Central memory CD8-positive, alpha-beta T cell (primary cell): ENCODE measurements at regions not wholly inside any gene's neighbourhood (a gene's known extent, or its start where the extent isn't known, plus 50 kb on each side); places are given as distances from the start of the nearest gene placed in this dataset.

ENCODE experiments used
- ATAC-seq: fragments of 150-1000 bp; cut with Tn5 transposase; replicated peaks from 2 replicates; pipeline ENCODE4 v1.10.0; 2022; ENCODE audit warnings: mild to moderate bottlenecking, moderate FRiP score, moderate number of reproducible peaks; ENCODE audit not compliant: poor library complexity, severe bottlenecking; ENCODE audit errors: extremely low read depth
- DNase-seq, 2 donors: peaks; one replicate each; pipeline ENCODE4 v3.0.0; 2021; ENCODE audit warnings: low spot score in 2 of 2
- H3K27ac Mint-ChIP-seq: one replicate; pipeline ENCODE4 v1.8.0; 2022; ENCODE audit warnings: low read depth, mild to moderate bottlenecking, moderate library complexity, mixed read lengths
- H3K27me3 Mint-ChIP-seq: one replicate; pipeline ENCODE4 v1.8.0; 2022; ENCODE audit warnings: mixed read lengths
- H3K36me3 Mint-ChIP-seq: one replicate; pipeline ENCODE4 v1.8.0; 2022; ENCODE audit warnings: mild to moderate bottlenecking, moderate library complexity, mixed read lengths; ENCODE audit not compliant: insufficient read depth
- H3K4me1 Mint-ChIP-seq: one replicate; pipeline ENCODE4 v1.8.0; 2022; ENCODE audit warnings: mixed read lengths
- H3K4me3 Mint-ChIP-seq: one replicate; pipeline ENCODE4 v1.8.0; 2022; ENCODE audit warnings: mild to moderate bottlenecking, moderate library complexity, mixed read lengths
- H3K9me3 Mint-ChIP-seq: one replicate; pipeline ENCODE4 v1.8.0; 2022; ENCODE audit warnings: mixed read lengths

DNA sequence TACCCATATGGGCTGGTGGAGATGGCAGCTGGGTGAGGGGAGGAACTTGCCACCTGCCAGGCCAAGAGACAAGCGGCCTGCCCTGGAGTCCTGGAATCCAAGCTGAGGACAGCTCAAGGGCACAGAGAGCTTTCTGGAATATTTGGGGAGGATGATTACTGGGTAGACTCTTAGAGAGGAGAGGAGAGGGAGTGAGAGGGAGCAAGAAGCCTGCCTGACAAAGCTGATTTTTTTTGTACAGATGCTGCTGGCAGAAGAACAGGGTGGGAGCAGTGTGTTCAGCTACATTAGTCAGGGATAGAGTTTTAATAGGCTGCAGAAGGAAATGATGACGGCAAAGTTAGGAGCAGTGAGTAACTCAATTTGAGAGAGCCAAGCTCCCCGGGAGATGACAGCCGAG, 299.3 kb downstream of the NXPE2 start:
- Mint-ChIP-seq H3K4me3 (no peak overlapping the region), H3K27ac (no peak overlapping the region), H3K27me3 (no peaks in the 10 kb centered on the region), H3K9me3 (no peaks in the 10 kb centered on the region), H3K4me1 (no peaks in the 10 kb centered on the region), H3K36me3 (no peaks in the 10 kb centered on the region)
- DNase-seq (no peak), ATAC-seq (no peak)

GRCh38 chr11:114982141-114982540, 303.8 kb downstream of the NXPE2 start:
- Mint-ChIP-seq H3K4me1 (no peaks in the 10 kb centered on the region), H3K27me3 (no peaks in the 10 kb centered on the region), H3K9me3 (no peaks in the 10 kb centered on the region), H3K27ac (no peak overlapping the region), H3K36me3 (no peaks in the 10 kb centered on the region), H3K4me3 (no peak overlapping the region)
- DNase-seq, result no peak
- ATAC-seq, result no peak

GRCh38 chr11:114984611-114985163, 306.4 kb downstream of the NXPE2 start:
- H3K4me3 Mint-ChIP-seq, result no peak overlapping the region
- DNase-seq, result no peak
- H3K9me3 Mint-ChIP-seq, result no peaks in the 10 kb centered on the region
- H3K27me3 Mint-ChIP-seq, result no peaks in the 10 kb centered on the region
- H3K36me3 Mint-ChIP-seq, result no peaks in the 10 kb centered on the region
- H3K4me1 Mint-ChIP-seq, result no peaks in the 10 kb centered on the region
- no peak for ATAC-seq
- no peak overlapping the region for H3K27ac Mint-ChIP-seq

DNA sequence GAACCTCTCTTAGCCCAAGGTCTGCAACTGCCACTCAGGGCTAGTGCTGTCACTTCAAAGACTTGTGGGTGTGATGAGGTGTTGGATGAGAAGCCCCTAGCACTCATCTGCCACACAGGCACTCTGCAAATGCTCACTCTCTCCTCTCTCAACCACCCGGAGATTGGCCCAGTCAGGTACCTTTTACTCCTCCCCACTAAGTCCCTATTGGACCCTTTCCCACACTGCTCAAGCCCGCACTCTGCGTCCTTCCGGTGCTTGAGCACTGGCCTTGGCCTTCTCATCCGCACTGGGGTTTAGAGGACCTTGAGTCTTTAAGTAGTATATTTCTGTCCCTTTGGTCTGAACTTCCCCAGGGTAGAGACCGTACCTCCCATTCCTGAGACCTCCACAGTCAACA, 308.0 kb downstream of the NXPE2 start:
- no peaks in the 10 kb centered on the region for H3K27me3 Mint-ChIP-seq

DNA sequence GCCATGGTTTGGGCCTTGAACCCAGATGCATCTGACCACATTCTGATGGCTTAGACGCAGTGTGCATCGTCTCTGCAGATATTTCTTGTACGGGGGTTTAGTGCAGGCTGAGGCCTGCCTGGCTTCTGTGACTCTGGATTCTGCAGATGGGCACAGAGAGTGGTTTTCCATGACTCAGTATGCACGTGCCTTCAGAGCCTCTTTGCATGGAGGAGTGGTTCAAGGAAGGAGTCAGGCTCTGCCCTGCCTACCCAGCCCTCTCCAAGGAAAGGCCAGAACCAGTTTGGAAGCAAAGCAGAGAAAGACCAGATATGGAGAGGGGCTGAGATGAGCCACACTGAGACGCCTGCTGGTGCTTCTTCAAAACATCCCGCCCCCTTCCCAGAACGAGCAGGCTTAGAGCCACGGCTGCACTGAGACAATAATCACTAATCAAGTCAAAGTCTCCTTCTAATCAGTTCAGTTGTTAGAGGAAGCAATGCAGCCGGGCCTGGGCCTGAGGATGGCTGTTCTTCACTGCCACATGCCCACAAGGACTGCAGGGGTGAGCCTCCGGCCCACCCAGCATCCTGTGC, 308.9 kb downstream of the NXPE2 start:
- H3K36me3 Mint-ChIP-seq, result no peaks in the 10 kb centered on the region
- no peak for ATAC-seq
- no peaks in the 10 kb centered on the region for H3K9me3 Mint-ChIP-seq
- no peak overlapping the region for H3K4me3 Mint-ChIP-seq
- DNase-seq, result no peak
- H3K4me1 Mint-ChIP-seq, result no peaks in the 10 kb centered on the region
- H3K27ac Mint-ChIP-seq, result no peak overlapping the region
- peaks cover 6% of the 10 kb centered on the region for H3K27me3 Mint-ChIP-seq

More for the DNA sequence above, 308.0 kb downstream of the NXPE2 start:
- DNase-seq, result no peak
- no peak for ATAC-seq
- no peak overlapping the region for H3K27ac Mint-ChIP-seq
- H3K4me3 Mint-ChIP-seq, result no peak overlapping the region
- H3K4me1 Mint-ChIP-seq, result no peaks in the 10 kb centered on the region
- no peaks in the 10 kb centered on the region for H3K36me3 Mint-ChIP-seq
- H3K9me3 Mint-ChIP-seq, result no peaks in the 10 kb centered on the region

GRCh38 chr11:114988644-114989043, 310.3 kb downstream of the NXPE2 start:
- Mint-ChIP-seq H3K9me3 (no peaks in the 10 kb centered on the region), H3K4me1 (no peaks in the 10 kb centered on the region), H3K27me3 (peaks cover 6% of the 10 kb centered on the region), H3K27ac (no peak overlapping the region), H3K36me3 (no peaks in the 10 kb centered on the region), H3K4me3 (no peak overlapping the region)
- DNase-seq (no peak), ATAC-seq (no peak)

GRCh38 chr11:114989536-114989935, 311.2 kb downstream of the NXPE2 start:
- Mint-ChIP-seq H3K27ac (no peak overlapping the region), H3K9me3 (no peaks in the 10 kb centered on the region), H3K36me3 (no peaks in the 10 kb centered on the region), H3K4me3 (no peak overlapping the region), H3K4me1 (no peaks in the 10 kb centered on the region), H3K27me3 (peaks cover 6% of the 10 kb centered on the region)
- ATAC-seq (no peak), DNase-seq (no peak)

DNA sequence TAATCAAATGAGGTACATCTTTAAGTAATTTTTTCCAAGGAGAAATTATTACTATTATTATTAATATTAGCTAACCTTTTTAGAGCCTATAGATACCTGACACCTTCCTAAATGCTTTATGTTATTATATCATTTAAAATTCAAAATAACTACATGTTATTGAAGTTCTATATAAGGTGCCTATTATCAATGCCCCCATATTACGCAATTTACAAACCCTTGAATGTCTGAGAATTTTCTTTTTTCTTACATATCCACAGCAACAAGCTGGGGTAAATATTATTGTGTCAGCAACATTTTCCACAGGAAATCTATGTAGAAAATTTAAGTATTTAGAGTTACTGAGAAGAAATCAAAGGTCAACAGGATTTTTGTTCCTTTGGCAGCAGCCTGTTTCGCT, 327.3 kb downstream of the NXPE2 start:
- Mint-ChIP-seq H3K36me3 (no peaks in the 10 kb centered on the region), H3K4me3 (no peak overlapping the region), H3K4me1 (no peaks in the 10 kb centered on the region), H3K27me3 (peaks cover 64% of the 10 kb centered on the region), H3K27ac (no peak overlapping the region), H3K9me3 (no peaks in the 10 kb centered on the region)
- DNase-seq (no peak), ATAC-seq (no peak)

GRCh38 chr11:115007851-115008250, 329.5 kb downstream of the NXPE2 start:
- DNase-seq (no peak), ATAC-seq (no peak)
- H3K4me3 Mint-ChIP-seq, result no peak overlapping the region
- H3K9me3 Mint-ChIP-seq, result no peaks in the 10 kb centered on the region
- H3K4me1 Mint-ChIP-seq, result no peaks in the 10 kb centered on the region
- no peaks in the 10 kb centered on the region for H3K36me3 Mint-ChIP-seq
- peaks cover 52% of the 10 kb centered on the region for H3K27me3 Mint-ChIP-seq
- H3K27ac Mint-ChIP-seq, result no peak overlapping the region

GRCh38 chr11:115008799-115009198, 330.5 kb downstream of the NXPE2 start:
- no peak overlapping the region for H3K4me3 Mint-ChIP-seq
- no peaks in the 10 kb centered on the region for H3K9me3 Mint-ChIP-seq
- H3K27me3 Mint-ChIP-seq, result peaks cover 56% of the 10 kb centered on the region
- DNase-seq, result no peak
- no peak for ATAC-seq
- H3K27ac Mint-ChIP-seq, result no peak overlapping the region
- H3K36me3 Mint-ChIP-seq, result no peaks in the 10 kb centered on the region
- H3K4me1 Mint-ChIP-seq, result no peaks in the 10 kb centered on the region

GRCh38 chr11:115017529-115017928, 339.2 kb downstream of the NXPE2 start:
- no peaks in the 10 kb centered on the region for H3K36me3 Mint-ChIP-seq
- no peaks in the 10 kb centered on the region for H3K4me1 Mint-ChIP-seq
- no peak overlapping the region for H3K27ac Mint-ChIP-seq
- H3K9me3 Mint-ChIP-seq, result peaks cover 16% of the 10 kb centered on the region
- DNase-seq (no peak), ATAC-seq (no peak)
- peaks cover 51% of the 10 kb centered on the region for H3K27me3 Mint-ChIP-seq
- no peak overlapping the region for H3K4me3 Mint-ChIP-seq

GRCh38 chr11:115030166-115030565, 351.8 kb downstream of the NXPE2 start:
- Mint-ChIP-seq H3K4me3 (no peak overlapping the region), H3K9me3 (no peaks in the 10 kb centered on the region), H3K4me1 (no peaks in the 10 kb centered on the region), H3K27ac (no peak overlapping the region), H3K36me3 (no peaks in the 10 kb centered on the region), H3K27me3 (peaks cover 21% of the 10 kb centered on the region)
- ATAC-seq (no peak), DNase-seq (no peak)

DNA sequence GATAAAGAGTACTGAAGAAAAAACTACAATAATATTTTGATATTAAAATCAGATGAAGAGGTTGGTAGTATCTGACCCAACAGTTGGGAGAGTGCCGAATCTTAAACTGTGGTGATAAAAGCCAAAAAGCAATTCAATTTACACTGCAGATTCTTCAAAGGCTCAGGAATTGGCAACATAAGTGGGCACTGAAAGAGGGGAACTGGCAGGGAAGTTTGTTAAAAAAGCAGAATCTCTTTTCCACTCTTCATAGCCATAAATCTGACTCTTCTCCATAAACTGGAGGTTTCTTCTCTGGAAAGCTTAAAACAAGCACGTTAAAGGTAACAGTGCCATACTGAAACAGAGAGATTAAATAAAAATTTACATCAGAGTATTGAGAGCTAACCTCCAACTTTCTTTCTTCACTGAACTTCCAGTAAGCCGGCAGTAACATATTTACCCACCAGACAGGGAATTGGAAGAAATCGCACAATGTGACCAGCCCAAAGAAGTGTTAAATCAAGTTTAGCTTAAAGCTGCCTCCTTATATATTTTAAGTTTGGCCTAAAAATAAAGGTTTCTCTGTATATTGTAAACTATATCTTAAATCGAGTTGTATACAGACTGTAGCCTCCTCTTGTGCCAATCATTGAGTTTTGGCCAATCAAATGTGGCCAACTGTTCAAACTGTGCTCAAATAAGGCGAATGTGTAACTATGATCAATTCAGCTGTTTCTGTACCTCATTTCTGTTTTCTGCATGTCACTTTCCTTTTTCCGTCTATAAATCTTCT, 358.3 kb downstream of the NXPE2 start:
- Mint-ChIP-seq H3K9me3 (no peaks in the 10 kb centered on the region), H3K4me3 (no peak overlapping the region), H3K27ac (no peak overlapping the region), H3K36me3 (peaks cover 2% of the 10 kb centered on the region), H3K4me1 (no peaks in the 10 kb centered on the region), H3K27me3 (peaks cover 9% of the 10 kb centered on the region)
- ATAC-seq (no peak), DNase-seq (no peak)
